ENCODE measurements at regions not wholly inside any gene's neighbourhood (a gene's known extent, or its start where the extent isn't known, plus 50 kb on each side); places are given as distances from the start of the nearest gene placed in this dataset.

- TF ChIP-seq CTCF (IDR thresholded peaks at IDR 0.05) (no peak), POLR2A (IDR thresholded peaks at IDR 0.05) (no peak)
These were observed 123.3 kb downstream of the TMEM26 start for GRCh38 chr10:61329854-61330253.

Data from uterus (tissue), 2 donors.